Gastroesophageal sphincter (tissue), 4 donors: ENCODE measurements at regions not wholly inside any gene's neighbourhood (a gene's known extent, or its start where the extent isn't known, plus 50 kb on each side); places are given as distances from the start of the nearest gene placed in this dataset.

Experiments
- ATAC-seq: fragments of 150-250 bp; one replicate; pipeline ENCODE4 v1.9.1; 2016; ENCODE audit warnings: mild to moderate bottlenecking, moderate library complexity
- H3K27ac ChIP-seq, 4 donors: fragments of 200-600 bp; sonication (generic) in 3 of 4; 1 replicate in 3 of 4; 2 replicates in 1 of 4; pipeline ENCODE4 v1.5.1; 2016 to 2019
- H3K27me3 ChIP-seq: fragments of 200-600 bp; sonication (generic); one replicate; pipeline ENCODE4 v1.5.1; 2019
- H3K36me3 ChIP-seq, 2 donors: fragments of 200-600 bp; sonication (generic); one replicate each; pipeline ENCODE4 v1.5.1; 2019; ENCODE audit warnings: control low read depth in 1 of 2
- H3K4me1 ChIP-seq, 3 donors: fragments of 200-600 bp; sonication (generic); 1 replicate in 2 of 3; 2 replicates in 1 of 3; pipeline ENCODE4 v1.5.1; 2016 to 2019; ENCODE audit warnings: control low read depth in 2 of 3
- H3K4me3 ChIP-seq, 2 donors: fragments of 200-600 bp; sonication (generic); one replicate each; pipeline ENCODE4 v1.5.1; 2019; ENCODE audit warnings: mild to moderate bottlenecking in 1 of 2, moderate library complexity in 1 of 2
- H3K9me3 ChIP-seq, 3 donors: fragments of 200-600 bp; sonication (generic); one replicate each; pipeline ENCODE4 v1.5.1; 2017 to 2019; ENCODE audit warnings: control low read depth in 2 of 3
- CTCF ChIP-seq, 4 experiments: fragments of 200-600 bp in 2 of 4; fragments of 450-650 bp in 2 of 4; sonication (generic) in 1 of 4; IDR thresholded peaks; one replicate each; pipeline ENCODE4 v1.5.1; 2017 to 2019; ENCODE audit warnings: antibody characterized with exemption in 4 of 4, mild to moderate bottlenecking in 2 of 4, moderate library complexity in 2 of 4
- EP300 ChIP-seq: sonication (generic); formaldehyde crosslinking; IDR thresholded peaks from one replicate; pipeline ENCODE4 v1.6.1; 2017; ENCODE audit warnings: antibody characterized with exemption, mild to moderate bottlenecking
- POLR2A ChIP-seq, 2 donors: fragments of 450-650 bp; IDR thresholded peaks; one replicate each; pipeline ENCODE4 v1.6.1; 2017; ENCODE audit warnings: antibody characterized with exemption in 2 of 2, mild to moderate bottlenecking in 2 of 2, moderate library complexity in 1 of 2
- POLR2AphosphoS5 ChIP-seq: sonication (generic); formaldehyde crosslinking; IDR thresholded peaks from one replicate; pipeline ENCODE4 v1.6.1; 2017; ENCODE audit warnings: antibody characterized with exemption
- WGBS, 2 donors: methylation state at CpG; one replicate each; pipeline ENCODE4 v1.1.5; 2018; ENCODE audit warnings: low coverage in 1 of 2; 5-methylcytosine and 5-hydroxymethylcytosine counted together

- Histone ChIP-seq H3K27me3 (no peaks in the 10 kb centered on the region), H3K4me1 (no peaks in the 10 kb centered on the region), H3K4me3 (no peak overlapping the region), H3K9me3 (no peaks in the 10 kb centered on the region), H3K36me3 (no peaks in the 10 kb centered on the region), H3K27ac (no peak overlapping the region)
- WGBS, 2 donors = 62 to 71% methylated on average over 4 to 8 of the region's 9 CpGs
- ATAC-seq = no peak
- TF ChIP-seq EP300 (no peak), POLR2AphosphoS5 (no peak), POLR2A (IDR thresholded peaks at IDR 0.05) (no peak), CTCF (IDR thresholded peaks at IDR 0.05) (no peak)
Observed at GRCh38 chr7:51640841-51641240, 324.2 kb upstream of the COBL start.

DNA sequence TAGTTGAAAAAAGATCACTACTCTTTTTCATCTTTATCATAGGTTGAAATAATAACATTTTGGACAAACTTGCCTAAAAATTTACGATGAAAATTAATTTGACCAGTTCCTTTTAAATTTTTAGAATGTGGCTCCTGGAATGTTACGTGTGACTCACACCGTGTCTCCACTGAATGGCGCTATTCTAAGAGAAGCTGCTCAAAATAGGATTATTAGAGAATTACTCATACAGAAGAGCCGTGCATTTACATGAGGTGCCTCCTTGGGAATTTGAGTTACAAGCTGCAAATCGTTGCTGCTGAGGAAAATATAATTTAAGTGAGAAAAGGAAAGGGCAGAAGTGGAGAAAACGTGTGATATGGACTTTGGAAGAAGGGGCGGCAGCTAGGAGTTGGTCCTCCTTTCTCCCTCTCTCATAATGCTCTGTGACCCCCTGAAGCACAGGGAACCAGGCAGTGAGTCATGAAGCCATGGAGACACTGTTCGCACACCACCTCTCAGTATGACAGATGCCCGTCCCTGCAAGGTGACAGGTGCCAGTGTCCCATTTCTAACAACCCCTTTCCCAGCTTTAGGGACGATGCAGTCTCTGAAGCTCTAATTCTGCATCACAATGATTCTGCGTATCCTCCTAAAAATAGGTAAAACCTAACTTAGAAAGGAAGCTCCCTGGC, 323.2 kb upstream of the COBL start:
- no peak for ATAC-seq
- no peak overlapping the region for H3K4me3 ChIP-seq
- H3K27ac ChIP-seq = no peak overlapping the region
- no peaks in the 10 kb centered on the region for H3K27me3 ChIP-seq
- 77 to 79% methylated on average over 10 to 12 of the region's 12 CpGs for WGBS, 2 donors
- no peaks in the 10 kb centered on the region for H3K4me1 ChIP-seq
- H3K9me3 ChIP-seq = no peaks in the 10 kb centered on the region
- H3K36me3 ChIP-seq = no peaks in the 10 kb centered on the region
- no peak for TF ChIP-seq POLR2A (IDR thresholded peaks at IDR 0.05)

DNA sequence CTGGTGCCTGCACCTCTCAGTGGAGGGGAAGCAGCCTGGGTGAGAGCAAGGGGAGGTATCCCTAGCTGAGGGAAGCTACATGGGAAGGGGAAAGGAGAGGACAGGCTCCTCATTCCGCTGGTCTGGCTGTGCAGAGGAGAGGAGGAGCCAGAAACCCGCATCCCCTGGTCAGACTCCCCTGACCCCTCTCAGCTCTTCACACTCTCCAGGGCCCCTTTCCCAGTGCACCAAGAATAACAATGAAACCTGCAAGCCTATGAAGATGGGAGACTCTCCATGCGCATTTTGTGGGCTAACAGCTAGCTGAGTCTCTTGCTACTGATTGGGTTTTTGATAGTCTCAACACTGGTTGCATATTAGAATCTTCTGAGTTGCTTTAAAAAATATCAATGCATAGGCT, 319.9 kb upstream of the COBL start:
- no peaks in the 10 kb centered on the region for H3K36me3 ChIP-seq
- no peak for ATAC-seq
- no peak overlapping the region for H3K4me3 ChIP-seq
- no peak overlapping the region for H3K27ac ChIP-seq
- H3K9me3 ChIP-seq = no peaks in the 10 kb centered on the region
- no peak for TF ChIP-seq CTCF (IDR thresholded peaks at IDR 0.05)
- TF ChIP-seq EP300 = no peak
- TF ChIP-seq POLR2AphosphoS5 = no peak
- no peak for TF ChIP-seq POLR2A (IDR thresholded peaks at IDR 0.05)
- no peaks in the 10 kb centered on the region for H3K4me1 ChIP-seq
- no peaks in the 10 kb centered on the region for H3K27me3 ChIP-seq
- 83 to 100% methylated on average over 1 to 2 of the region's 3 CpGs for WGBS, 2 donors

GRCh38 chr7:51635775-51636174, 319.2 kb upstream of the COBL start:
- no peaks in the 10 kb centered on the region for H3K4me1 ChIP-seq
- no peak overlapping the region for H3K27ac ChIP-seq
- TF ChIP-seq POLR2A (IDR thresholded peaks at IDR 0.05) (no peak), EP300 (no peak), POLR2AphosphoS5 (no peak), CTCF (IDR thresholded peaks at IDR 0.05) (no peak)
- no peaks in the 10 kb centered on the region for H3K27me3 ChIP-seq
- no peaks in the 10 kb centered on the region for H3K36me3 ChIP-seq
- no peaks in the 10 kb centered on the region for H3K9me3 ChIP-seq
- ATAC-seq = no peak
- WGBS, 2 donors = 47 to 56% methylated on average over 2 to 5 of the region's 5 CpGs
- H3K4me3 ChIP-seq = no peak overlapping the region

DNA sequence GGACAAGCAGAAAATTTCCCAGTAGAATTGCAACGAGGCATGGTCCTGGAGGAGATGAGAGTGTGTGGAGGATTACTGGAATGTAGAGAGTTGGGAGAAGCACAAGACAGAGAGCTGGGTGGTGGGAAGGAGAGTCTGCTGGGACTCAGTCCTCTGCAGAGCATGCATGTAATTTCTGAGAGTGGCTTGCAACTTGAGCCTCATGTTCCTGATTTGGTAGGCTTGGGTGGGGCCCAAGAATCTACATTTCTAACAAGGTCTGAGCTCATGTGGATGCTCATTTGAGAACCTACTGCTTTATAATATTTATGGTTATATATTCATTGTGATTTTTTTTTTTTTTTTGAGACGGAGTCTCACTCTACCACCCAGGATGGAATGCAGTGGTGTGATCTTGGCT, 317.9 kb upstream of the COBL start:
- Histone ChIP-seq H3K4me1 (no peaks in the 10 kb centered on the region), H3K36me3 (no peaks in the 10 kb centered on the region), H3K4me3 (no peak overlapping the region), H3K27ac (no peak overlapping the region), H3K27me3 (no peaks in the 10 kb centered on the region), H3K9me3 (no peaks in the 10 kb centered on the region)
- TF ChIP-seq CTCF (IDR thresholded peaks at IDR 0.05) (no peak), POLR2AphosphoS5 (no peak), POLR2A (IDR thresholded peaks at IDR 0.05) (no peak), EP300 (no peak)
- WGBS, 2 donors = 82 to 87% methylated on average over 2 of the region's 2 CpGs
- no peak for ATAC-seq
